ENCODE measurements at regions not wholly inside any gene's neighbourhood (a gene's known extent, or its start where the extent isn't known, plus 50 kb on each side); places are given as distances from the start of the nearest gene placed in this dataset.

DNA sequence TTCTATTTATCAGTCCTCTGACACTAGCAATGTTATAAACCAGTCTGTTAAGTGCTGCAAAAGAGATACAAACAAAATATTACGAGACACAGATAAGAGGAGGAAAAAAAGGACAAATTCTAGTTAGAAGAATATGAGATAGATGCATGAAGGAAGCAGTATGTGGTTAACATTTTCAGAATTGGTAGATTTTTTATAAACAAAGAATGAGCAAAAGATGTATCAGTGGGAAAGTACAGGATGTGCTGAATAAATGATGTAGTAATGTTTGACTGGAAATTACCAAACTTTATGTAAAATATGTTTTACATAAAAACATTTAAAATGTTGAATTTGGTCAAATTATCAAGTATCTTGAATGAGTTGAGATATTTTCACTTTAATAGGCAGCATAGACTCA lies 574.2 kb downstream of the NUF2 start:
- no peak for ATAC-seq
- DNase-seq: no peak
- no peak overlapping the region for H3K4me3 ChIP-seq
- no peaks in the 10 kb centered on the region for H3K4me1 ChIP-seq
- H3K27ac ChIP-seq: no peak overlapping the region
- TF ChIP-seq, protein P1, sequence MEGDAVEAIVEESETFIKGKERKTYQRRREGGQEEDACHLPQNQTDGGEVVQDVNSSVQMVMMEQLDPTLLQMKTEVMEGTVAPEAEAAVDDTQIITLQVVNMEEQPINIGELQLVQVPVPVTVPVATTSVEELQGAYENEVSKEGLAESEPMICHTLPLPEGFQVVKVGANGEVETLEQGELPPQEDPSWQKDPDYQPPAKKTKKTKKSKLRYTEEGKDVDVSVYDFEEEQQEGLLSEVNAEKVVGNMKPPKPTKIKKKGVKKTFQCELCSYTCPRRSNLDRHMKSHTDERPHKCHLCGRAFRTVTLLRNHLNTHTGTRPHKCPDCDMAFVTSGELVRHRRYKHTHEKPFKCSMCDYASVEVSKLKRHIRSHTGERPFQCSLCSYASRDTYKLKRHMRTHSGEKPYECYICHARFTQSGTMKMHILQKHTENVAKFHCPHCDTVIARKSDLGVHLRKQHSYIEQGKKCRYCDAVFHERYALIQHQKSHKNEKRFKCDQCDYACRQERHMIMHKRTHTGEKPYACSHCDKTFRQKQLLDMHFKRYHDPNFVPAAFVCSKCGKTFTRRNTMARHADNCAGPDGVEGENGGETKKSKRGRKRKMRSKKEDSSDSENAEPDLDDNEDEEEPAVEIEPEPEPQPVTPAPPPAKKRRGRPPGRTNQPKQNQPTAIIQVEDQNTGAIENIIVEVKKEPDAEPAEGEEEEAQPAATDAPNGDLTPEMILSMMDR (IDR thresholded peaks at IDR 0.05): no peak
- H3K9me3 ChIP-seq: no peaks in the 10 kb centered on the region
- no peaks in the 10 kb centered on the region for H3K36me3 ChIP-seq
- intact Hi-C loops (cut with DNase I): no loop called here
- no peaks in the 10 kb centered on the region for H3K27me3 ChIP-seq

DNA sequence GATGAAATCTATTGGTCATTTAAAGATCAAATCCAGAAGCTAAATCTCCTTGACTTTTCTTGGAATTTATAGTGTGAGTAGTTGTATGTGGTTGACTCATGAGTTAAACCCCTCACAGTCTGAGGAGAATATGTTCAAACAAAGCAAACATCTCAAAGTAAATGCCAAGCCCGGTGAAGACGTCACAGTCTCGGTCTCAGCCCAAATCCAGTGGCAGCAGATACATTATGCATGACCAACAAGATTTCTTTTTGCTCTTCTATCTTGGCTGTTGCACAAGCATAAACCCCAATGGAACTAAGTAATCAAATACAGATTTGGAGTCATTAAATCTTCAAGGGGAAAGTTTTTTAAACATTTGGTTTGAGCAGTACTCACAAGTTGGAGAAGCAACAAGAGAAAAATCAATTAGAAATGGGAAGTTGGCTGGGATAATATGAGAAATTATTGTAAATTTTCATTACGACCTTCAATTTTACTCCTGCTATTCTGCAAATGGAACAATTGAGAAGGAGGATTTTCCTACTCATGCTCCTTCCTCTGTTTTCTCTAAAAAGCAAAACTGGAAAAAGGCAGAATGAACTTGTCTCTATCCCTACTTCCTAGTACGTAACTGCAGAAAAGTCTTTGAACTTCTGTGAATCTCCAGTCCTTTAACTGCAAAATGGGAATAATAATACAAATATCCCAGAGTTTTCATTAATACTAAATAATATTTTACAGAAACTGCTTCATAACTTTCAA lies 575.8 kb downstream of the NUF2 start:
- Histone ChIP-seq H3K36me3 (no peaks in the 10 kb centered on the region), H3K27me3 (no peaks in the 10 kb centered on the region), H3K9me3 (no peaks in the 10 kb centered on the region), H3K27ac (no peak overlapping the region), H3K4me3 (no peak overlapping the region), H3K4me1 (no peaks in the 10 kb centered on the region)
- intact Hi-C loops (cut with DNase I): no loop called here
- ATAC-seq (no peak), DNase-seq (no peak)
- TF ChIP-seq, protein P1 (IDR thresholded peaks at IDR 0.05): no peak

GRCh38 chr1:163906283-163906682 lies 584.5 kb downstream of the NUF2 start:
- H3K4me3 ChIP-seq: no peak overlapping the region
- no peaks in the 10 kb centered on the region for H3K27me3 ChIP-seq
- no peaks in the 10 kb centered on the region for H3K36me3 ChIP-seq

DNA sequence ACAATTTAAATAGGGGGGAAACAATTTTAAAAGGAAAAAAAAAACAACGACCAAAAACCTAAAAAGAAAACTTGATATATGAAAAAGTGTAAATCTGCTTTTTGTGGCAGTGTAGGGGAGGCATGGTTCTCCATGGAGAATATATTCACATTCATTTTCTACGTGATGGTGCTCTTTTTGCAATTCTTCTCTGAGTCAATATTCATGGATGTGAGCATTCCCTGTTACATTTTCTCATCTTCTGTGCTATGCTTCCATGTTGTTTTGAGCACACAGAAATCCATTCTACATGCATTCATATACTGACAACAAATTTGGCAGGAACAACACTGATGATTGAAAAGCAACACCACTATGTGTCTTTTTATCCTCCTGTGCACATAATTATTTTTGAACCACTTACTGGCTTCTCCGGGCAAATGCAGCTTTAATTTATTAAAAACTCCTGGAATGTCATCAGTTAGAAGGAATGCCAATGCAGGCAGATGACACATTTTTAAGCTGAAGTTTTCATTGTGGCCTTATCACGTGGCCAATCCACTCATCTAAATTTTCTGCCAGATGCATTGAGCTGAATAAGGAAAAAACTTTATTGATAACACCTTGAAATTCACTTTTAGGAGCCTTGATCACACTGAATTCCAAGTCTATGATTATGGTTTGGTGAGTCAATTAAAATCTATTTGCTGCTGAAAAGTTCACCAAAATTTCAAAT lies 590.6 kb downstream of the NUF2 start:
- H3K27ac ChIP-seq: no peak overlapping the region
- intact Hi-C loops (cut with DNase I): no loop called here
- TF ChIP-seq, protein P1 (IDR thresholded peaks at IDR 0.05): no peak
- peaks cover 0 to 17% of the 10 kb centered on the region in 2 donors for H3K9me3 ChIP-seq
- no peak overlapping the region for H3K4me3 ChIP-seq
- no peaks in the 10 kb centered on the region for H3K36me3 ChIP-seq
- no peak for DNase-seq
- H3K27me3 ChIP-seq: no peaks in the 10 kb centered on the region
- H3K4me1 ChIP-seq: no peaks in the 10 kb centered on the region
- ATAC-seq: no peak

More at GRCh38 chr1:163906283-163906682, 584.5 kb downstream of the NUF2 start:
- peaks cover 0 to 17% of the 10 kb centered on the region in 2 donors for H3K9me3 ChIP-seq
- intact Hi-C loops (cut with DNase I): no loop called here
- no peak for ATAC-seq
- H3K4me1 ChIP-seq: no peaks in the 10 kb centered on the region
- H3K27ac ChIP-seq: no peak overlapping the region
- no peak for DNase-seq
- TF ChIP-seq, protein P1 (IDR thresholded peaks at IDR 0.05): no peak

DNA sequence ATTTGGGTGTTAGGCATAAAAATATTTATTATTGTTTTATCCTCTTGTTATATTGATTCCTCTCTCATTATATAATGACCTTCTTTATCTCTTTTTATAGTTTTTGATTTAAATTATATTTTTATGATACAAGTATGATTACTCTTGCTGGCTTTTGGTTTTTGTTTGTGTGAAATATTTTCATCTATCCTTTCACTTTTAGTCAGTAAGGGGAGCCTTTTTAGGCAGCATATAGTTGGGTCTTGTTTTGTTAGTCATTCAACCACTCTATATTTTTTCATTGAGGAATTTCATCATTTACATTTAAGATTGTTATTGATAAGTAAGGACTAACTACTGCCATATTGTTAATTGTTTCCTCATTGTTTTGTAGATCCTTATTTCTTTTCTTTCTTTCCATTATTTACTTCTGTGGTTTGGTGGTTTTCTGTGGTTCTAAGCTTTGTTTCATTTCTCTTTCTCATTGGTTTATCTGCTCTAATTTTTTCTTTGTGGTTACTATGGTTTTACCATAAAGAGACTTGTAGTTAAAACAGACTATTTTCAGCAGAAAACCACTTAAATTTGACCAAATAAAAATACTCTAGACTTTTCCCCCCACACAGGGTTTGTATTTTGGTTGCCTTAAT lies 593.1 kb downstream of the NUF2 start:
- Histone ChIP-seq H3K27ac (no peak overlapping the region), H3K4me1 (no peaks in the 10 kb centered on the region), H3K9me3 (no peaks in the 10 kb centered on the region), H3K36me3 (no peaks in the 10 kb centered on the region), H3K4me3 (no peak overlapping the region), H3K27me3 (no peaks in the 10 kb centered on the region)
- DNase-seq (no peak), ATAC-seq (no peak)
- intact Hi-C loops (cut with DNase I): no loop called here
- TF ChIP-seq, protein P1 (IDR thresholded peaks at IDR 0.05): no peak

Measured in left lung (tissue), 4 donors.